Keratinocyte (primary cell): ENCODE measurements at regions not wholly inside any gene's neighbourhood (a gene's known extent, or its start where the extent isn't known, plus 50 kb on each side); places are given as distances from the start of the nearest gene placed in this dataset.

Experiments used
- EZH2 ChIP-seq: IDR thresholded peaks from one replicate; pipeline ENCODE4 v1.6.1; 2012; ENCODE audit warnings: inconsistent platforms, mild to moderate bottlenecking, low read length, moderate library complexity
- TF ChIP-seq, protein P1 (sequence below), 3 experiments: IDR thresholded peaks in 1 of 3; conservative IDR thresholded peaks in 1 of 3; optimal IDR thresholded peaks in 1 of 3; 2 replicates in 2 of 3; 3 replicates in 1 of 3; pipeline versions ENCODE3 to v1.5.1; 2011; ENCODE audit warnings: low read length in 3 of 3, mild to moderate bottlenecking in 3 of 3, moderate library complexity in 2 of 3, control low read depth in 1 of 3, inconsistent platforms in 1 of 3; ENCODE audit not compliant: insufficient read depth in 2 of 3; ENCODE audit errors: extremely low read depth in 1 of 3

DNA sequence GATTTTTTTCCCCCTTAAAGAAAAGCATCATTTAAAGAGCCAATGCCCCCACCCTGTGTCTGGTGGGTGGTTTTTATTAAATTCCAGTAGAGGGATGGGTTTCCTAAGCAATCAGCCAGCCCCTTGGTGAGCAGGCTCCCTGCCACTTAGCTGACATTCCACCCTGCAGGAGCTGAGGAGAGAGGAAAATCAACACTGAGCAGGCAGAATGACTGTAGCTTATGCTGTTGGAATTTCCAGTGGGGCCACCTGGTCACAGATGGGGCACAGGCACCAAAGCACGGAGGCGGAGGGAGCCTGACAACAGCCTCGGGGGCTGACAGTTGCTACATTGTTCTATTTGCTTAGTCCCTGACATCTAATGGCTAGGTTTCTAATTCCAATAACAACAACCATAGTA, 127.7 kb downstream of the TMEM30B start:
- TF ChIP-seq, protein P1, sequence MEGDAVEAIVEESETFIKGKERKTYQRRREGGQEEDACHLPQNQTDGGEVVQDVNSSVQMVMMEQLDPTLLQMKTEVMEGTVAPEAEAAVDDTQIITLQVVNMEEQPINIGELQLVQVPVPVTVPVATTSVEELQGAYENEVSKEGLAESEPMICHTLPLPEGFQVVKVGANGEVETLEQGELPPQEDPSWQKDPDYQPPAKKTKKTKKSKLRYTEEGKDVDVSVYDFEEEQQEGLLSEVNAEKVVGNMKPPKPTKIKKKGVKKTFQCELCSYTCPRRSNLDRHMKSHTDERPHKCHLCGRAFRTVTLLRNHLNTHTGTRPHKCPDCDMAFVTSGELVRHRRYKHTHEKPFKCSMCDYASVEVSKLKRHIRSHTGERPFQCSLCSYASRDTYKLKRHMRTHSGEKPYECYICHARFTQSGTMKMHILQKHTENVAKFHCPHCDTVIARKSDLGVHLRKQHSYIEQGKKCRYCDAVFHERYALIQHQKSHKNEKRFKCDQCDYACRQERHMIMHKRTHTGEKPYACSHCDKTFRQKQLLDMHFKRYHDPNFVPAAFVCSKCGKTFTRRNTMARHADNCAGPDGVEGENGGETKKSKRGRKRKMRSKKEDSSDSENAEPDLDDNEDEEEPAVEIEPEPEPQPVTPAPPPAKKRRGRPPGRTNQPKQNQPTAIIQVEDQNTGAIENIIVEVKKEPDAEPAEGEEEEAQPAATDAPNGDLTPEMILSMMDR (optimal IDR thresholded peaks at IDR 0.05 in 1 of 3, IDR thresholded peaks at IDR 0.05 in 1 of 3, conservative IDR thresholded peaks at IDR 0.05 in 1 of 3; ENCODE audit: extremely low read depth in 1 of 3, insufficient read depth in 2 of 3, low read length in 3 of 3): no peak
- TF ChIP-seq EZH2: no peak
